GM18498 (cell line): ENCODE measurements at regions not wholly inside any gene's neighbourhood (a gene's known extent, or its start where the extent isn't known, plus 50 kb on each side); places are given as distances from the start of the nearest gene placed in this dataset.

Experiments used
- ATAC-seq: cut with Tn5 transposase; IDR thresholded peaks from one replicate; pipeline ENCODE4 v1.9.1; 2021; ENCODE audit warnings: mild to moderate bottlenecking, moderate library complexity; ENCODE audit not compliant: unreplicated experiment

GRCh38 chrX:45714866-45715265 lies 514.2 kb upstream of the DIPK2B start:
- ATAC-seq = peak; percentile 43

- no peak for ATAC-seq
Measured at GRCh38 chrX:45712067-45712466, 511.4 kb upstream of the DIPK2B start.

- no peak for ATAC-seq
Measured at GRCh38 chrX:45711231-45711630, 510.6 kb upstream of the DIPK2B start.

- ATAC-seq = peak; percentile 87
Measured at GRCh38 chrX:45710081-45710801, 509.6 kb upstream of the DIPK2B start.

GRCh38 chrX:45709381-45709780 lies 508.7 kb upstream of the DIPK2B start:
- no peak for ATAC-seq

GRCh38 chrX:45699158-45699557 lies 498.5 kb upstream of the DIPK2B start:
- ATAC-seq = no peak

GRCh38 chrX:45697591-45697990 lies 496.9 kb upstream of the DIPK2B start:
- no peak for ATAC-seq

- ATAC-seq = no peak
Measured at GRCh38 chrX:45696736-45697135, 496.1 kb upstream of the DIPK2B start.

GRCh38 chrX:45689971-45690370 lies 489.3 kb upstream of the DIPK2B start:
- no peak for ATAC-seq

GRCh38 chrX:45683914-45684313 lies 483.2 kb upstream of the DIPK2B start:
- no peak for ATAC-seq

GRCh38 chrX:45681891-45682290 lies 481.2 kb upstream of the DIPK2B start:
- ATAC-seq = no peak

- ATAC-seq = no peak
Measured at GRCh38 chrX:45669715-45670340, 469.2 kb upstream of the DIPK2B start.

GRCh38 chrX:45668686-45669443 lies 468.2 kb upstream of the DIPK2B start:
- ATAC-seq = no peak

- ATAC-seq = no peak
Measured at GRCh38 chrX:45667666-45668065, 467.0 kb upstream of the DIPK2B start.

GRCh38 chrX:45664727-45665290 lies 464.1 kb upstream of the DIPK2B start:
- ATAC-seq = no peak

GRCh38 chrX:45660477-45660876 lies 459.8 kb upstream of the DIPK2B start:
- ATAC-seq = no peak

GRCh38 chrX:45633419-45633818 lies 432.7 kb upstream of the DIPK2B start:
- ATAC-seq = no peak

- no peak for ATAC-seq
Measured at GRCh38 chrX:45632506-45632905, 431.8 kb upstream of the DIPK2B start.

GRCh38 chrX:45630078-45630477 lies 429.4 kb upstream of the DIPK2B start:
- no peak for ATAC-seq

- ATAC-seq = no peak
Measured at GRCh38 chrX:45628041-45628440, 427.4 kb upstream of the DIPK2B start.

- no peak for ATAC-seq
Measured at GRCh38 chrX:45623266-45623665, 422.6 kb upstream of the DIPK2B start.

- no peak for ATAC-seq
Measured at GRCh38 chrX:45622538-45622937, 421.9 kb upstream of the DIPK2B start.
